D341Med (cell line): ENCODE measurements at regions not wholly inside any gene's neighbourhood (a gene's known extent, or its start where the extent isn't known, plus 50 kb on each side); places are given as distances from the start of the nearest gene placed in this dataset.
A peak's percentile ranks its signal among the peaks of the same experiment; 100 is the strongest.
"Not testable (repeated sequence)": the region's sequence is repeated elsewhere in the genome, so short reads cannot be mapped to it uniquely, and the experiment has no call there.

ENCODE experiments used
- DNase-seq: peaks from one replicate; pipeline ENCODE4 v3.0.0; 2012; ENCODE audit warnings: low spot score

DNA sequence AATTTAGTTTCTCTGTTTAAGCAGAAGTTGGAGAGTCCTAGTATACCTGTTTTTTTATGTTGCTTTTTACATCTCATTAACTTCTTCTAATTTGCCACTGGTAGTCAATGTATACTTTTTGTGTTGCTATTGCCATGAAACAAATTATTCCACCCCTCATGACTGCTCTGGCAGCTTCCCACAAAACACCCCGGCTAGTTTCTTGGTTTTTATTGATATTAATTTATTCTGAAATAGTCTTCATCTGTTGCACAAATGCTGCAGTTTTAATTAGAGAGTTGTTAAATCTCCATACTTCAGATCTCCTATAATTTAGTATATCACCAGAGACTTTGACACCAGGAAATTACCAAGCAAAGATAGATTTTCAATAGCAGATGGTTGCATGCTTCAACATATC lies 1159.3 kb upstream of the PRR20A start:
- DNase-seq: no peak

DNA sequence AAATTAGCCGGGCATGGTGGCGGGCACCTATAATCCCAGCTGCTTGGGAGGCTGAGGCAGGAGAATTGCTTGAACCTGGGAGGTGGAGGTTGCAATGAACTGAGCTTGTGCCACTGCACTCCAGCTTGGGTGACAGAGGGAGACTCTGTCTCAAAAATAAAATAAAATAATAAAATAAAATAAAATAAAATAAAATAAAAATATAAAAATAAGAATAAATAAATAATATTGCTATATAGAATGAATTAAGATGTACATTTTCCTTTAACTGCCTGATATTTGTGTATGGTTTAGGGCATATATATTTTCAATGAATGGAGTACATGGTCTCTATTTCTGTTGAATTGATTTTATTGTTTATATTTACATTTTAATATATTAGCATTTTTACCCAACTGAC lies 1156.7 kb upstream of the PRR20A start:
- not testable (repeated sequence) for DNase-seq

DNA sequence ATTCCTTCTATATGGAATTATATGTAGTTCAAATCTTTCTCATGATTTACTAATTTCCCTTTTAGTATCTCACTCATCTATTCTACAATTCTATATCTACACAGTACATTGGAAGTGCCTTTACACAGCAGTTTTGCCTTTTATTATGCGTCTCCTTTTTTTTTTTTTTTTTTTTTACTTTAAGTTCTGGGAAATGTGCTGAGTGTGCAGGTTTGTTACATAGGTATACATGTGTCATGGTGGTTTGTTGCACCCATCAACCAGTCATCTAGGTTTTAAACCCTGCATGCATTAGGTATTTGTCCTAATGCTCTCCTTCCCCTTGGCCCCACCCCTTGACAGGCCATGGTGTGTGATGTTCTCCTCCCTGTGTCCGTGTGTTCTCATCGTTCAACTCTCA lies 1150.1 kb upstream of the PRR20A start:
- no peak for DNase-seq

DNA sequence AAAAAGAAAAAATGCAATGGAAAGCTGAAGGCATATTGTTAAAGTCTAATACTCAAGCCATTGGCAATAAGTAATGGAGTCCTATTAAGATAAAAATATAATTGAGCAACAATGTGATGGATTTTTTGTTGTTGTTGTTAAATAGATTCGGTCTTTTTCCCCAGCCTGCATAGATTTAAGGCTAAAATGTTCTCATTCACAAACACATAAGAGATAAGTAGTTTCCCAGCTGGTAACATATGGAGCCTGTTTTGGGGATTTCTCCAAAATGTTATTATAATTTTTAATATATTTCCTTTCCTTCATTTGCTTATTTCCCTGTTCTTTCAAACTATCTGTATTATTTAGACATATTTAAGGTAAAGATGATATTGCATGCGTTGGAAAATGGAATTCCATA lies 1149.1 kb upstream of the PRR20A start:
- no peak for DNase-seq

DNA sequence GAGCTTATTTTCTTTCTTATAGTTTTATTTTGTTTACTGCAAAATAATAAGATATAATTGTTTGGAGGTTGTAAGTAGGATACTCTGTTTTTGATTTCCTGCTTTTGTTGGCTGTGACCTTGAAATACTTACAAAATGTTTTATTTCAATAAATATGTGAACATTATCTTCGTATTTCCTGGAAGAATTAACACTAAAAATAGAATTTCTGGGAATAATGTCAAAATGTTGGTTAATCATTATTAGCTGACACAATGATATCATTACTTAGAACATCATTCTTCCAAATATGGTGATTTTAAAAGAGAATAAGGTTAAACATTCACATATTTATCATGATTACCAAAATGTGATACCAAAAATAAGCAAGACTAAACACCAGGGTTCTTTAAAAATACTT lies 1148.6 kb upstream of the PRR20A start:
- no peak for DNase-seq

DNA sequence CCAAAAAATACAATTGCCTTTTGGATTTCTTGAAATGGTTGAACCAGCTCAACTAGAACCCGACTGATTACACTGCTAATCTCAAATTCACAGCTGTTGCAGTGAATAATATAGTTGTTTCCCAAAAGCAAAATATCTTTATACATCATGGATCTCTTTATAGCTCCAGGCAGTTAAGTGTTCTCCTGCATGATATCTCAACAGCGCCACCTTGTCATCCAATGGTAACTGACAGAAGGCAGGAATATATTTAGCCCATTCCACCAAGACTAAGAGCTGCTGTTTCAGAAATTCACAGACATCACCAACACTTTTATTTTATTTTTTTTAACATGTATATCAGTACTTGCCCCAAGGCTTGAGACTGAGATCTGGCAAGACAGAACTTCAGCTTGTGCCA lies 1141.0 kb upstream of the PRR20A start:
- DNase-seq: no peak

DNA sequence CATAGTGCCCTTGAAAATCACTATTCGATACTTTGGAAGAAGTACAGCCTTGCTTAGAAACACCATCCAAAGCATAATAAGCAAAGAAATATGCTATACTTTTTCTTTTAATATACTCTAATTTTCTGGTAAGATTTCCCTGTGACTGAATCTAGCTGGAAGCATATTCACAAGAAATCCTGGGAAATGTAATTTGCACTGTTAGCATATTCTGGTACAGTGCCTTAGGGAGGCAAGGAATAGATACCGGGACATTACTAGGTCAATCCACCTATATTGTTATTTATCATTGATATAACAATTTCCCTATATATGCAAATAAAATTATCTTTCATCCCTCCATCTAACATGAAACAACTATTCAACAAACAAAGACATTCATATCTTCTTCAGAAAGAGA lies 1131.3 kb upstream of the PRR20A start:
- no peak for DNase-seq

DNA sequence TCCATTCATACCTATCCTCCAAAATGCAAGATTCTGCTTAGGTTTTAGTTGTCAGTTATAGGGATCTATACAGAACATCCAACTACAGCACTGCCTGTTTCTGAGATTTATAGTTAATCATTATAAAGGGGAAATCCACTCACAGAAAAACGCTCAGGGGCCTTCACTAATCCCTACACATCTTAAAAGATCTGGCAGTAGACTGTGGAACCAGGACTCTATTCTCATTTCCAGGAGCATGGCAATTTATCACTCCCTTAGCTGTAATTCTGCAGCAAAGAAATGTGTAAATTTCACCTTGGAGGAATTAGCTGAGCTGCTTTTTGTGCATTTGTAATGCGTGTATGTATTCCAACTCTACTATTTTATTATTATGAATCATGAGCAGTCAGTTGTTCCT lies 1128.1 kb upstream of the PRR20A start:
- DNase-seq: no peak

DNA sequence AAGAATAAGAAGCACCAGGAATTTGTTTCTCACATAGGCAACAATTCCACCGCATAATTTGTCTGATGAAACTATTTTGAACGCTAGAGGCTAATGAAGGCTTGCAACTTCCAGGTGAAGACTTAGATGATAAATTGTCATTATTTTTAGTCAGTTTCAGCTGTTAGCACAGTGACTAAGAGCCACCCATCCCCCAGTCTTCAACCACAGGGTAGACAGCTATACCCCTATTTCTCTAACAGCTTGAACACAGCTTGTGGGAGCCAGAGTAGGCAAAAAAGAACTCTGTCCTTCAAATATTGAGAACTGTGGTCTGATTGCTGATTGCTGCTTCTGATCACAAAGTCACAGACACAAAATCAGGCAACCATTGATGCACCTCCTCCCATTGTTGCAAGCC lies 1124.8 kb upstream of the PRR20A start:
- no peak for DNase-seq

DNA sequence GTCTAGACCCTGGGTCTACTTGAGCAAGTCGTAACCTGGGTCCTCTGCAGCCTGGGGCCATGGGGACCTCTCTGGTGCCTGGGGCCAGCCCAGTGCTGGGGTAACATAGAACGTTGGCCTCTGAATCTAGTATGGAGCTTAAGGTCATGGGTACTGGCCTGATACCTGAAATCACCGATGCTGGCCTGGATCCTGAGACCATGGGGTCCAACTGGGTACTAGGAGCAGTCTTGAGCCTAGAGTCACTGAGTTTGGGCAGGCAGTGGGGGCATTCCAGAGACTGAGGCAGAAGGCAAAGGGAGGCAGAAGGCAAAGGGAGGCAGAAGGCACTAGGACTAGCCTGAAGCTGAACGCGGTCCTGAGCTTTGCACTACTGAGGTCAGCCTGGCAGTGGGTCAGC lies 1121.1 kb upstream of the PRR20A start:
- no peak for DNase-seq

DNA sequence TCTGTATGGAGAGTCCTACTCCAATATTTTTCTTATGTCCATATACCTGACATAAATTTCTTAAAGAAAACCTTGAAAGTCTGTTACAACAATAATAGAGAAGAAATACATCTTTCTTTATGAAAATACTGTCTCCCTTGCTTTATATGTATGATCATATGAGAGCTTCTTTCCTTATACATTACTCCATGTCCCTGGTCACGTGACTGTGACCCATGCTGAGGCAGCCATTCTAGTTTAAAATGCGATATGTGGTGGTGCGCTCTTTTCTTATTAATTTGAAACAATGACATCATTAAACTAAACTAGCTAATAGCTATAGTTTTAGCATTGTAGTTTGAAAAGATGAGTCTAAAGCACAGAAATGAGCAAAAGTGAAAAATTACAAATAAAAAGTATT lies 1120.3 kb upstream of the PRR20A start:
- no peak for DNase-seq

DNA sequence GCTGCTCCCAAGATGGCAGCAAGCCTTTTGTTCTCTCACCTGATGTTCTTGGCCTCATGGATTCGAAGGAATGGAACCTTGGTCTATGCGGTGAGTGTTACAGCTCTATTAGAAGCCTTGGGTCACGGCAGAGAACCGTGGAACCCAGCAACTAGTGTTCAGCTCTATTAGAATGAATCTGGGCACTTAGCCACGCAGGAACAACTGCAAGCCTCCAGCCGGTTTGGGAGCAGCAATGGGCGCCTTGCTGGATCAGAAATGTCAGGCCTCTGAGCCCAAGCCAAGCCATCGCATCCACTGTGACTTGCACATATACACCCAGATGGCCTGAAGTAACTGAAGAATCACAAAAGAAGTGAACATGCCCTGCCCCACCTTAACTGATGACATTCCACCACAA lies 1100.7 kb upstream of the PRR20A start:
- no peak for DNase-seq

DNA sequence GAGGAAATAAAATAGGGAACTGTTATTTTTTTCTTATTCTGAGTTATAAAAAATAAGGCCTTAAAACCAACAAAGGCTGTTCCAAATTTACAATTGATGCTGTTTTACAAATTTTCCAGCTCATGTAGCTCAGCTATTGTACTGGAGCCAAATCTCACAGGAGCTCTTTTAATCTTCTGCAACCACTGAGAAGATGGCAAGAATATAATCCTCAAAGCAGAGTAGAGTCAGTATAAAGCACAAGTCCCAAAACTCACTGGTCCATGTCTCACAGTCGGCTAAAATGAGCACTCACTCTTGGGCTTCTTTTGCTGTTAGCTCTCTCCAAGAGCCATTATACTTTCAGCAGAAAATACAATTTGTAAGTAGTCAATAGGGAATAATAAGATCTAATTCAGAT lies 1074.4 kb upstream of the PRR20A start:
- peak; percentile 28 for DNase-seq

DNA sequence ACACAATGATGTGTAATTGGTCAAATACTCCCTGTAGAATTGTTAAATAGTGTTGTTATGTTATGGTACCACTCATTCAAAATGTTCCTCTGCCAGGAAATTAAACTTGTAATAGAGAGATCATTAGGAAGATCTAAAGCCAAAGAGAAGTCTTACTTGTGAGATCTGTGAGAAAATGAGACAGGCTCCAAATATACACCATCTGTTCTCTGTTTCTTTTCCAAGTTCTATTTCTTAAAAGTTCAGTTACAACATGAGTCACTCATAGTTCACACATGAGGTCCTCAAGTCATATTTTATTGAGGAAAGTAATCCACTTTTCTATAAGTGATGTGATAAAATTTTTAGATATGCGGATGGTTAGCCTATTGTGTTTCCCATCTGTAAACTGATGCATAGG lies 1038.1 kb upstream of the PRR20A start:
- DNase-seq: no peak

DNA sequence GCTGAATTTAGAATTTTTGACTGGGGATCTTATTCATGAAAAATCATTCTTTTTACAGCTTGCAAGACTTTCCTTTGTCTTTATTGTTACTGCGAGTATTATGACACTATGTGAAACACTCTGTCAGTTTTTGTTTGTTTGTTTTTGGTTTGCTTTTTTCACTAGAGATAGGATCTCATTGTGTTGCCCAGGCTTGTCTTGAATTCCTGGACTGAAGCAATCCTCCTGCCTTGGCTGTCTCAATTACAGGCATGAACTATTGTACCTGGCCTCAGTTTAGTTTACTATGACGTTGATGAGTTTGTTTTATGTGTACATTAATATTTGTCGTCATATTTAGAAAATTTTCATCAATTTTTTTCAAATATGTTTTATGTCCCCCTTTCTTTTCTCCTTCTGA lies 1030.0 kb upstream of the PRR20A start:
- no peak for DNase-seq

DNA sequence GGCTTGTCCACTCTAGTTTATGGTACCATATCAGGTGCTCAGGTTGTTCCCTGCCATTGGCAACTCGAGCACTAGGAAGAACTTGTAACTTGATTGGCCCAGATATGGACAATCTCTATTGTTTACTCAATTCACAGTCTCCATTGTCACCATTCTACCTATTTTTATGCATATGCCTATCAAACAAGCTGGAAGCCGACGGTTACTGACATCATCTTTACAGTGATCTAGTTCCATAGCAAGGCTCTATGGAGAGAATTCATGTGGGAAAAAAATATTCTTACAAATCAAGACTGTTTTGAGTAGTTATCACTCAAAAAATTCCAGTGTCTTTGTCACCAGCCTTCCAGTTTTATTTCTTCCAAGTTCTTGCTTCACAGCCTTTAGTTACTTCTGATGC lies 1006.2 kb upstream of the PRR20A start:
- no peak for DNase-seq

DNA sequence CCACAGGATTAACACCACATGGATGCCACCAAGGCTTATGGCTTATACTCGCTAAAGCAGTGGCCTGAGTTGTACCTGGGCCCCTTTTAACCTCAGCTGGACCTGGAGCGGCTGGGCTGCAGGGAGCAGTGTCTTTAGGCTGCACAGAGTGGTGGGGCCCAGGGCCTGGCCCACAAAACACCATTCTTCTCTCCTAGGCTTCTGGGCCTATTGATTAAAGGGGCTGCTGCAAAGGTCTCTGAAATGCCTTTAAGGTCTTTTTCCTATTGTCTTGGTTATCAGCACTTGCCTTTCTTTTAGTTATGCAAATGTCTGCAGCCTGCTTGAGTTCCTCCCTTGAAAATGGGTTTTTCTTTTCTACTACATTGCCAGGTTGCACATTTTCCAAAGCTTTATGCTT lies 973.9 kb upstream of the PRR20A start:
- DNase-seq: no peak

DNA sequence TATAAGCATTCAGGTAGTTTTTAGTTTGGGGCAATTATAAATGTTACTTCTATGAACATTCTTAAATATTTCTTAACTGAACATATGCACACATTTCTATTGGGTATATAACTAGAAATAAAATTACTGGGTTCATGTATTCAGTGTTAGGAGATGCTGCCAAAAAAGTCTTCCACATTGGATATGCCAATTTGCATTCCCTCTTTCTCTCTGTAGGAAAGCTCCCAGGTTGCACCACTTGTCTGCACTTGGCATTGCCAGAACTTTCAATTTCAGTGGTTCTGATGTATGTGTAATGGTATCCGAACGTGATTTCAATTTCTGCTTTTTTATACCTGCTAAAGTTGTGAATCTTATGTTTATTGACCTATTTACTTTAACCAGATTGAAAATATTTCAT lies 972.1 kb upstream of the PRR20A start:
- no peak for DNase-seq

DNA sequence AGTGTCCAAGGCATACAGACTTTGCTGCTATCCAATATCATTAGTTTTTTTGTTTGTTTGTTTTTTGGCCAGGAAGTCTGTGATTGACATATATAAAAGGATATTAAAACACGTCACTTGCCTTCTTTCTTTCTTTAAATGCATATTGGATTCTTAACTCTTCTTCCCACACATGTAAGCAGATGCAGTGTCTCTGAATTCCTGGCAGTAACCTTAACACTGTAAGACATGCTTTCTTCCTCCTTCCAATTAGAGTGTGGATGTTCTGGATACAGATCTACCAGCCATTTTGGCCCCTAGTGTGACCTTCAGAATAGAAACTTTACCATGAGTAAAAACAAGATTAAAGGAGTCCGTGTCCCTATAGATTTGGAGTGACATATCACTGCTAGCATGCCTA lies 967.4 kb upstream of the PRR20A start:
- DNase-seq: no peak

DNA sequence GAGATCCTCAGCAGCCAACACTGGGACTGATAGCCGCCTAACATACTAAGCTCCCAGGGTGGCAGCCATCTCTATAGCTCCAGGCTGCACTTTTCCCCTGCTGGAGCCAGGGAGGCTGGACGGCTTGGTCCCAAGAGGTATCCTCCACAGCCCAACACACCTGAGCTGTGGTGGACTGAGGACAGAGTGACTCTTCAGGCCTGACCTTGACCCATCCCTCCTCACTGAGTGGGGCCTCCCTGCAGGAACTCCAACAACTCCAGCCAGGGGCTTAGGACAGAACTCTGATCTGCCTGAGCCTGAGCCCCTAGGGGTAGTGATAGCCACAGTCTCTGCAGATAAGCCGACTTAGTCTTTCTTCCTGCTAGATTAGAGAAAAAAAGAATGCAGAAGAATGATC lies 958.1 kb upstream of the PRR20A start:
- DNase-seq: no peak

DNA sequence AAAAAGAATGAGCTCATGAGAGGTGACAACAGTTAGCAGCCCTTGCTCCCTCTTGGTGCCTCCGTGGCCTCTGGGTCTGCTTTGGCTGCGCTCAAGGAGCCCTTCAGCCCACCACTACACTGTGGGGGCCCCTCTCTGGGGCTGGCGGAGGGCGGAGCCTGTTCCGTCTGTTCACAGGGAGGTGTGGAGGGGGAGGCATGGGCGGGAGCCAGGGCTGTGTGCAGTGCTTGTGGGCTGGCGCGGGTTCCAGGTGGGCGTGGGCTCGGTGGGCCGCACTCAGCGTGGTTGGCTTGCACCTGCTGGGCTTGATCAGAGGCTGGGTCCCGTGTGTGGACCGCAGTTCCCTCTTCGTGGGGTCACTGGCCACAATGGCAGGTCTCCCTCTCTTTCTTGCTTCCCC lies 953.4 kb upstream of the PRR20A start:
- no peak for DNase-seq

DNA sequence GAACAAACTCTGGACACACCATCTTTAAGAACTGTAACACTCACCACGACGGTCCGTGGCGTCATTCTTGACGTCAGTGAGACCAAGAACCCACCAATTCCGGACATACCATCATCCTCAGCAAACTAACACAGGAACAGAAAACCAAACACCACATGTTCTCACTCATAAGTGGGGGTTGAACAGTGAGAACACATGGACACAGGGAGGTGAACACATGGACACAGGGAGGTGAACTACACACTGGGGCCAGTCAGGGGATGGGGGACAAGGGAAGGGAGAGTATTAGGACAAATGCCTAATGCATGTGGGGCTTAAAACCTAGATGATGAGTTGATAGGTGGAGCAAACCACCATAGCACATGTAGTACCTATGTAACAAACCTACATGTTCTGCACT lies 952.1 kb upstream of the PRR20A start:
- not testable (repeated sequence) for DNase-seq

DNA sequence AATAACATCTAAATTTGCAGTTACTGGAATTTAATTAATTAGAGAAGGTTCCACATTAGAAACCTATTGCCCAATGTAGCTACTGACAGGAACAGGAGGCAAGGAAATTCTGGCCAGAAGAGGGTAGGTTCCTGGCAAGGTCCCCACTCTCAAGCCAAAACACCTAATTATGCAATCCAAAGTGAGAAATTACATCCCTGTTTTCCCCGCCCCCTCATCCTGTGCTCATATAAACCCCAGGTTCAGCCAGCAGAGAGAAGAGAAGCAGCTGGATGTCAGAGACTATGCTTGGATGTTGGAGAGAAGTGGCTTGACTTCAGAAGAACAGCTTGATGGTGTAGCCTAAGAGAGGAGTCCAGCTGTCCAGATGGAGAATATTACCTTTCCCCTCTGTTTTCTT lies 951.3 kb upstream of the PRR20A start:
- no peak for DNase-seq

DNA sequence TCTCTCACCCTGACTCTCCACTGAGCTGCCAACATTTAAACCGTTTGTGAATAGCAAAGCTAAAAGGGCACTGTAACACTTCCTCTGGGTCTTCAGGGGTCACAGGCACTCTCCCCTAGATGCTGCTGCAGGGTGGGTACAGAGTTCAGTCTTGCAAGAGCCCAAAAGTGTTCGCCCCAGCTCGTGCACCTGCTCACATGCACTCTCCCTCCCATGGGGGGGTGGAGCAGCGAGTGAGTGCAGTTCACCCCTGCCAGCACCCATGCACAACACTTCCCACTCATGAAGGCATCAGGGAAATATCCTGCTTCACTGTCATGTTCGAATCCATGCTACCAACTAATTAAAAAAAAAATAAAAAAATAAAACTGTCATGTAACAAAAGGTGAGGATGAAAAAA lies 950.7 kb upstream of the PRR20A start:
- DNase-seq: no peak

DNA sequence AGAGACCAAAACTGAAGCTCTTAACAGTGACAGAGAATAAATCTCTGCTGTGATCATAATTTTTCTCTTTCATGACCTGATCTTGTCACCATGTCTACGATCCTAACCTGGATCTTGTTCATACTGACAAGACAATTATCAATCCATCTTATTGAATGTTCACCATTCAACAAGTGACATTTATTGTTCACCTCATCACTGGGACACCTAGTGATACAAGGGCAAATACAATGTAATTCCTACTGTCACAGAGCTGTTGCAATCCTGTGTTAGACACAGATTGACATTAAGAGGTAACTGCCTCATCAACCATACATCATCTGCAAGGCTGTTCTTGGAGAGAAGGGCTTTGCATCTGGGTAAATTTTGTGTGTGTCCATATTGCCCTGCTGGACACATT lies 942.4 kb upstream of the PRR20A start:
- no peak for DNase-seq

DNA sequence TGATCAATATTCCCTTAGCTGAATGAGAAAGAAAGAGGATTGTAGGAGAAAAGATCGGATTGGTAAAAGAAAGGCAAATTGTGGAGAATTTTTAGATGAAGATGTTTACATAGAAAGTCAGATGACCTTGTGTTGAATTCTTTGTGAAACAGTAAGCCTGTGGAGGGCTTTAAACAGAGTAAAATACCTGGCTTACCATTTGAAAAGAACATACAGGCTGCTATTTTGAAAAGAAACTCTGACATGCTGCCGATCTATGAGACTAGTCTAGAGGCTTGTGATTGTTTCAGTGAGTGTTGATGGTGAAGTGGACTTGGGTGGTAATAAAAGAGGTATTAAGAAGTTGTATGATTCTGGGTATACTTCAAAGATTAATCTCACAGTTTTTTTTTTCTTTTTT lies 938.9 kb upstream of the PRR20A start:
- DNase-seq: no peak
